OCI-LY7 (cell line): ENCODE measurements at regions not wholly inside any gene's neighbourhood (a gene's known extent, or its start where the extent isn't known, plus 50 kb on each side); places are given as distances from the start of the nearest gene placed in this dataset.

ENCODE experiments used
- BruUV-seq: library from RNA; stranded (reverse); fragments of 400-500 nt; replicated peaks from 2 replicates; lab custom pipeline; 2021; lab: Mats Ljungman, UMichigan
- CTCF ChIA-PET: fragments of 300-600 bp; sonication (Branson Sonifier 250); formaldehyde crosslinking; loops from one replicate; lab custom pipeline; 2022; ENCODE audit warnings: antibody characterized with exemption; ENCODE audit not compliant: unreplicated experiment; lab: Charles Lee
- POLR2A ChIA-PET: fragments of 300-600 bp; sonication (Branson Sonifier 250); formaldehyde crosslinking; loops from one replicate; lab custom pipeline; 2022; ENCODE audit warnings: antibody characterized with exemption; lab: Charles Lee
- DNase-seq: peaks from one replicate; pipeline ENCODE4 v3.0.0-alpha.2; 2015; ENCODE audit warnings: low spot score
- H2AFZ ChIP-seq: fragments of 200-600 bp; sonication (generic), shearing (Covaris generic); 2 replicates; pipeline ENCODE4 v1.6.1; 2014; ENCODE audit warnings: mild to moderate bottlenecking, antibody characterized with exemption, low read length, moderate library complexity
- H3K27ac ChIP-seq: fragments of 200-600 bp; sonication (generic); 2 replicates; pipeline ENCODE4 v1.5.1; 2014; ENCODE audit warnings: mixed run types, low read depth, mild to moderate bottlenecking, moderate library complexity, low read length, inconsistent platforms; ENCODE audit not compliant: poor library complexity, severe bottlenecking
- H3K36me3 ChIP-seq: fragments of 200-600 bp; sonication (generic); 2 replicates; pipeline ENCODE4 v1.6.1; 2014; ENCODE audit warnings: mild to moderate bottlenecking, antibody characterized with exemption, low read length, moderate library complexity, mixed read lengths; ENCODE audit not compliant: insufficient read depth
- H3K4me1 ChIP-seq: fragments of 200-600 bp; sonication (generic); 2 replicates; pipeline ENCODE4 v1.5.1; 2014; ENCODE audit warnings: mild to moderate bottlenecking, low read length; ENCODE audit not compliant: insufficient read depth, poor library complexity, severe bottlenecking
- H3K4me2 ChIP-seq: fragments of 200-600 bp; sonication (generic); 2 replicates; pipeline ENCODE4 v1.6.1; 2014; ENCODE audit warnings: mild to moderate bottlenecking, low read length
- H3K4me3 ChIP-seq: fragments of 200-600 bp; sonication (generic); 2 replicates; pipeline ENCODE4 v1.5.1; 2014; ENCODE audit warnings: mild to moderate bottlenecking, low read depth, low read length; ENCODE audit not compliant: poor library complexity, severe bottlenecking
- H3K79me2 ChIP-seq: fragments of 200-600 bp; sonication (generic); 2 replicates; pipeline ENCODE4 v1.6.1; 2016; ENCODE audit warnings: low read depth, mild to moderate bottlenecking, low read length, moderate library complexity, mixed read lengths; ENCODE audit not compliant: insufficient read depth
- H3K9me2 ChIP-seq: fragments of 200-600 bp; sonication (generic); 2 replicates; pipeline ENCODE4 v1.6.1; 2016; ENCODE audit warnings: mild to moderate bottlenecking, low read length, mixed read lengths; ENCODE audit not compliant: insufficient read depth
- H3K9me3 ChIP-seq: fragments of 200-600 bp; sonication (generic); 2 replicates; pipeline ENCODE4 v1.6.1; 2014; ENCODE audit warnings: mild to moderate bottlenecking, mixed run types, low read length, mixed read lengths
- H4K20me1 ChIP-seq: fragments of 200-600 bp; sonication (generic); 2 replicates; pipeline ENCODE4 v1.6.1; 2014; ENCODE audit warnings: mild to moderate bottlenecking, antibody characterized with exemption, low read length, moderate library complexity, mixed read lengths; ENCODE audit not compliant: insufficient read depth
- CTCF ChIP-seq: fragments of 200-600 bp; sonication (generic); conservative IDR thresholded peaks from 2 replicates; pipeline ENCODE4 v1.5.1; 2014; ENCODE audit warnings: mild to moderate bottlenecking, antibody characterized with exemption, low read length, moderate library complexity, mixed read lengths
- EZH2phosphoT487 ChIP-seq: fragments of 200-600 bp; sonication (generic); IDR thresholded peaks from 2 replicates; pipeline ENCODE4 v1.6.1; 2018; ENCODE audit warnings: low read depth, borderline replicate concordance, mild to moderate bottlenecking, mixed run types, antibody characterized with exemption, low read length, moderate library complexity, mixed read lengths
- intact Hi-C: fragments of 100-400 bp; cut with micrococcal nuclease; formaldehyde crosslinking; loops from one replicate; pipeline ENCODE4 v1.10.0; 2022; ENCODE audit not compliant: unreplicated experiment

DNA sequence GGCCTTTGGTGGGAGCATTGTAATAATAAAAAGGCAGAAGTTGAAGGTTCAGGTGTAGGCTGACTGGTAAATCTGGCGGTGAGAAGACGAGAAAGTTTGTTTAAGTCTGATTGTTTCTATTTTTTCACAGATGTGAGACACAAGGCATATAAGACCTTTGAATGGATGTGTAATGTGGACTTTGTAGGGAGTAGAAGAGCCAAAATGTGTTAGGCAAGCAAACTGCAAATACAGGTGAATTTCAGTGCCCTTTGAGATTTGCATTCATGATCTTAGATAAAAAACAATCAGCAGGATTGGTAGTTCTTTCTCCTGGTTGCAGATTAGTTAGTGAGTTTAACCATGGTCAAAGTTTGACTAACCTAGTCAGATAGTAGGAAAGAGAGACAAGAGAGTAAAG is 238.9 kb downstream of the FRK start:
- no peak overlapping the region for H2AFZ ChIP-seq
- H3K4me3 ChIP-seq, result no peak overlapping the region
- no peak overlapping the region for H3K27ac ChIP-seq
- no peaks in the 10 kb centered on the region for H3K36me3 ChIP-seq
- no peaks in the 10 kb centered on the region for H3K4me1 ChIP-seq
- no peak for DNase-seq
- POLR2A ChIA-PET, result no interaction called here
- H3K9me3 ChIP-seq, result no peaks in the 10 kb centered on the region
- no TSS peak for BruUV-seq
- no peaks in the 10 kb centered on the region for H3K9me2 ChIP-seq
- no peak overlapping the region for H3K4me2 ChIP-seq
- H4K20me1 ChIP-seq, result no peaks in the 10 kb centered on the region
- CTCF ChIA-PET, result no interaction called here
- TF ChIP-seq CTCF (no peak), EZH2phosphoT487 (no peak)
- intact Hi-C loops, result no loop called here
- no peaks in the 10 kb centered on the region for H3K79me2 ChIP-seq

GRCh38 chr6:115819506-115819905 is 241.2 kb downstream of the FRK start:
- Histone ChIP-seq H3K4me1 (no peaks in the 10 kb centered on the region), H3K4me3 (no peak overlapping the region), H3K9me2 (no peaks in the 10 kb centered on the region), H3K79me2 (no peaks in the 10 kb centered on the region), H3K9me3 (no peaks in the 10 kb centered on the region), H2AFZ (no peak overlapping the region), H4K20me1 (no peaks in the 10 kb centered on the region), H3K4me2 (no peak overlapping the region), H3K36me3 (no peaks in the 10 kb centered on the region), H3K27ac (no peak overlapping the region)
- ChIA-PET CTCF (no interaction called here), POLR2A (no interaction called here)
- BruUV-seq, result no TSS peak
- TF ChIP-seq EZH2phosphoT487 (no peak), CTCF (no peak)
- intact Hi-C loops, result no loop called here
- no peak for DNase-seq

DNA sequence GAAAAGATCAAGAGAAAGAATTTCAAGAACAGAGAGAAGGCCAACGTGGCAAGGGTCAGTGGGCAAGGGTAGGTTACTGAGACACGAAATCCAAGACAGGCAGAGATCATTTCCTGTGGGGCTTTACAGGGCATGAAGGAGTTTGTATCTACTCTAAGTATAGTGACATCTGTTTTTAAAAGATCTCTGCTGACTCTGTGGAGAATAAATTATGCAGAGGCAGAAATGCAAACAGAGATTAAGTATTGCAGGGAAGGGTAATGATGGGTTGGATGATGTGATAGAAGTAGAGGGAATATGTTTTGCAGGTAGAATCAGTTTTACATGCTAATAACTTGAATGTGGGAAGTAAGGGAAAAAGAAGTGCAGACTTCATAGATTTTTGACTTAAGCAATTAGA is 243.5 kb downstream of the FRK start:
- Histone ChIP-seq H3K27ac (no peak overlapping the region), H3K4me1 (no peaks in the 10 kb centered on the region), H3K36me3 (no peaks in the 10 kb centered on the region), H3K9me2 (no peaks in the 10 kb centered on the region), H3K4me2 (no peak overlapping the region), H3K79me2 (no peaks in the 10 kb centered on the region), H4K20me1 (no peaks in the 10 kb centered on the region), H3K9me3 (no peaks in the 10 kb centered on the region), H3K4me3 (no peak overlapping the region), H2AFZ (no peak overlapping the region)
- intact Hi-C loops, result no loop called here
- DNase-seq, result no peak
- TF ChIP-seq EZH2phosphoT487, result no peak
- TF ChIP-seq CTCF, result no peak
- ChIA-PET POLR2A (interaction anchor here (0.6 to 1.2 kb wide), 2 partner anchors 11 to 16 kb away, joined by 3 read pairs; no protein-coding TSS in a partner anchor), CTCF (no interaction called here)
- no TSS peak for BruUV-seq
